ENCODE measurements at regions not wholly inside any gene's neighbourhood (a gene's known extent, or its start where the extent isn't known, plus 50 kb on each side); places are given as distances from the start of the nearest gene placed in this dataset.
"Not testable (repeated sequence)": the region's sequence is repeated elsewhere in the genome, so short reads cannot be mapped to it uniquely, and the experiment has no call there.

DNA sequence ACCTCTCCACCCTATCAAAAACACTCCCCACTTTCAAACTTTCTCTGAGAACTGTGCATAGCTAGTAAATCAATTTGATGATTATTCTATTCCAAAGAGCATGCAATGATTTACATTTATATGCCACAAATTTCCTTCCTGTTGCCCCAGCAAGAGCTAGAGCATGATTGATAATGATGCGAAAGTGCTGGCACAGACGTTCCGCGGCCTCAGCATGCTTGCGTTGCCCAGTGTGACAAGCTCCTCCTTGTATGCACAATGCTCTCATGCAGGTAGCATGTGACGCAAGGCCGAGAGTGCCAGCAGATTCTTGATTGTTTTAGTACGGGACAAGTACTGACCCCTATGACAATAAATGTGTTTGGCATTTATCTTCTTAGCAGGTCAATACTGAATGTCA is 696.3 kb upstream of the SLC35B3 start:
- H3K4me3 Mint-ChIP-seq = no peak overlapping the region
- no peak overlapping the region for H3K27ac Mint-ChIP-seq
- ATAC-seq (no peak), DNase-seq (no peak)
- H3K9me3 ChIP-seq (ENCODE audit: control insufficient read depth in 2 of 3, low read length in 3 of 3) = no peaks in the 10 kb centered on the region
- POLR2A ChIA-PET = no interaction called here
- H3K4me1 Mint-ChIP-seq = no peaks in the 10 kb centered on the region
- H3K4me3 ChIP-seq (ENCODE audit: low read length) = no peak overlapping the region
- H3K9me3 Mint-ChIP-seq = peaks cover 0 to 6% (median 0%) of the 10 kb centered on the region in 11 donors
- H3K27ac ChIP-seq (ENCODE audit: low read depth, low read length) = no peak overlapping the region
- CTCF ChIA-PET = no interaction called here
- no peaks in the 10 kb centered on the region for H3K27me3 ChIP-seq (ENCODE audit: control insufficient read depth in 2 of 2, insufficient read depth in 2 of 2, low read length in 2 of 2)
- peaks cover 0 to 5% (median 0%) of the 10 kb centered on the region in 5 donors for H3K27me3 Mint-ChIP-seq
- no peaks in the 10 kb centered on the region for H3K36me3 Mint-ChIP-seq
- H3K36me3 ChIP-seq (ENCODE audit: control insufficient read depth in 2 of 3, insufficient read depth in 3 of 3, low read length in 3 of 3) = no peaks in the 10 kb centered on the region
- intact Hi-C loops (cut with micrococcal nuclease) = no loop called here
- no peaks in the 10 kb centered on the region for H3K4me1 ChIP-seq (ENCODE audit: control insufficient read depth in 2 of 2, insufficient read depth in 2 of 2, low read length in 2 of 2)

DNA sequence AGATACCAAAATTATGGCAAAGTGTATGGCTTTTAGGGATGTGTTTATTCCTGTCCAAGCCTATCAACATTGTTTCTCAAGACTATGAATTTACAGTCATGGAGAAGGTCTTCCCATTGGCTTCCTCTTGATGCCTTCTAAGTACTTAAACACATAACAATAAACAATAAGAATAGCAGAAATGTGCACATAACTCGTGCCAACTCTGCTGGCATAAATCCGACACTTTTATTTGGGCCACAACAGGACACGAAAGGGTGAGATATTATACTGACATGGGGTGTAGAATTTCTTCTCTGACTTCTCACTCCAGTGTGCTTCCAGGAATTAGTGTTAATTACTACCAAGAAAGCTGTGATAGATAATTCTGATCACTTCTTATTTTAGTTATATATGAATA is 695.9 kb upstream of the SLC35B3 start:
- ChIA-PET POLR2A (no interaction called here), CTCF (no interaction called here)
- Histone ChIP-seq H3K4me1 (ENCODE audit: control insufficient read depth in 2 of 2, insufficient read depth in 2 of 2, low read length in 2 of 2) (no peaks in the 10 kb centered on the region), H3K9me3 (ENCODE audit: control insufficient read depth in 2 of 3, low read length in 3 of 3) (no peaks in the 10 kb centered on the region), H3K27ac (ENCODE audit: low read depth, low read length) (no peak overlapping the region), H3K4me3 (ENCODE audit: low read length) (no peak overlapping the region), H3K27me3 (ENCODE audit: control insufficient read depth in 2 of 2, insufficient read depth in 2 of 2, low read length in 2 of 2) (no peaks in the 10 kb centered on the region), H3K36me3 (ENCODE audit: control insufficient read depth in 2 of 3, insufficient read depth in 3 of 3, low read length in 3 of 3) (no peaks in the 10 kb centered on the region)
- intact Hi-C loops (cut with micrococcal nuclease) = no loop called here
- H3K9me3 Mint-ChIP-seq = peaks cover 0 to 6% (median 0%) of the 10 kb centered on the region in 11 donors
- no peak overlapping the region for H3K4me3 Mint-ChIP-seq
- H3K4me1 Mint-ChIP-seq = no peaks in the 10 kb centered on the region
- H3K36me3 Mint-ChIP-seq = no peaks in the 10 kb centered on the region
- no peak overlapping the region for H3K27ac Mint-ChIP-seq
- ATAC-seq (no peak), DNase-seq (no peak)
- peaks cover 0 to 5% (median 0%) of the 10 kb centered on the region in 5 donors for H3K27me3 Mint-ChIP-seq

DNA sequence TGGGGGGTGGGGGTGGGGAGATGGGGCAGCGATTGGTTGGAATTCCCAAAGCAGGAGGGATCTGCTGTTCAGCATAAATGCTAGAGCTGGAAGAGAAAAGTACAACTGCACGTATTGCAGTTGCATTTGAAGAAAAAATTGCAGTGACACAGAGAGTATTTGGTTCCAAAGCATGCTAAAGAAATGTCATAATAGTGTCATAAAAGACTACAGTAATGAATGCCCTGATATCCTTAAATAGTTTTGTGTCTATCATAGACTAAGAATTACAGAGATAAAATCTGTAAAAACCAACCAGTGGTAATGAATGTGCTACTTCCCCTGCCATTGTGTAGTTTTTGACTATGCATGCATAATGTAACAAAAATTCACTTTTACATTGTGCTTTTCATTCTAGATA is 693.6 kb upstream of the SLC35B3 start:
- Mint-ChIP-seq H3K27me3 (peaks cover 0 to 5% (median 0%) of the 10 kb centered on the region in 5 donors), H3K27ac (no peak overlapping the region), H3K9me3 (peaks cover 0 to 7% (median 0%) of the 10 kb centered on the region in 11 donors), H3K4me3 (no peak overlapping the region), H3K4me1 (no peaks in the 10 kb centered on the region), H3K36me3 (no peaks in the 10 kb centered on the region)
- no peak overlapping the region for H3K4me3 ChIP-seq (ENCODE audit: low read length)
- H3K27me3 ChIP-seq (ENCODE audit: control insufficient read depth in 2 of 2, insufficient read depth in 2 of 2, low read length in 2 of 2) = no peaks in the 10 kb centered on the region
- ChIA-PET POLR2A (no interaction called here), CTCF (no interaction called here)
- no peaks in the 10 kb centered on the region for H3K36me3 ChIP-seq (ENCODE audit: control insufficient read depth in 2 of 3, insufficient read depth in 3 of 3, low read length in 3 of 3)
- DNase-seq (no peak), ATAC-seq (no peak)
- intact Hi-C loops (cut with micrococcal nuclease) = no loop called here
- H3K9me3 ChIP-seq (ENCODE audit: control insufficient read depth in 2 of 3, low read length in 3 of 3) = no peaks in the 10 kb centered on the region
- H3K27ac ChIP-seq (ENCODE audit: low read depth, low read length) = no peak overlapping the region
- H3K4me1 ChIP-seq (ENCODE audit: control insufficient read depth in 2 of 2, insufficient read depth in 2 of 2, low read length in 2 of 2) = no peaks in the 10 kb centered on the region

DNA sequence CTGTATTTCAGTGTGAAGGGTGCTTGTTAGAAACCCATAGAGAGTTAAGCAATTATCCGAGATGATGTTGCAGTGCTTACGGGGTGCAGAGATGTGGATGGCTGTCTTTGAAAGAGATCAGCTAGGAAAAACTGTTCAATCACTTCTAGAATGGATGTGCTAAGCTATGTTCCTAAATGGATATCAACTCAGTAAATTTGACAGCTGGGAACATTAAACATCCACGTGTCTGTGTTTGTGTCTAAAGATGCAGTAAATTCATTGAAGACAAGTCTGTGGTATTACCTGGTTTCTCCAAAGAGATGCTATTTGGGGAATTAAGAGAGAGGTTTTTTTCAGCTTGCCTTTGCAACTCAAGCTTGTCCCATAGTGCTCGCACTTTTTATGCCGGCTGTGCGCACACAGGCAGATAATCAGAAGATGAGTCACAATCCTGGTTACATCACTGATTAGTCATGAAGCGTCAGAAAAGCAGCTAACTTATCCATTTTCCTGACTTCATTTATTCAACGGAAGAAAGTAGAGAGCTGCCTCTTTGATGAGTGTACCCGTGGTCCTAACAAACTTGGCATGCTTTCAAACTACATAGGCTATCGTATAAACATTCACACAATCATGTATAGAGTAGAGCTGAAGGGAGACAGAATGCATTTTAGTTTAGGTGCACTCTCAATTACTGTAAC is 691.7 kb upstream of the SLC35B3 start:
- Histone ChIP-seq H3K4me3 (ENCODE audit: low read length) (no peak overlapping the region), H3K27ac (ENCODE audit: low read depth, low read length) (no peak overlapping the region), H3K4me1 (ENCODE audit: control insufficient read depth in 2 of 2, insufficient read depth in 2 of 2, low read length in 2 of 2) (no peaks in the 10 kb centered on the region), H3K9me3 (ENCODE audit: control insufficient read depth in 2 of 3, low read length in 3 of 3) (no peaks in the 10 kb centered on the region), H3K27me3 (ENCODE audit: control insufficient read depth in 2 of 2, insufficient read depth in 2 of 2, low read length in 2 of 2) (no peaks in the 10 kb centered on the region), H3K36me3 (ENCODE audit: control insufficient read depth in 2 of 3, insufficient read depth in 3 of 3, low read length in 3 of 3) (no peaks in the 10 kb centered on the region)
- Mint-ChIP-seq H3K27me3 (peaks cover 0 to 5% (median 0%) of the 10 kb centered on the region in 5 donors), H3K27ac (no peak overlapping the region), H3K4me1 (no peaks in the 10 kb centered on the region), H3K36me3 (no peaks in the 10 kb centered on the region), H3K4me3 (no peak overlapping the region), H3K9me3 (peaks cover 0 to 7% (median 0%) of the 10 kb centered on the region in 11 donors)
- ATAC-seq = no peak
- CTCF ChIA-PET = no interaction called here
- intact Hi-C loops (cut with micrococcal nuclease) = no loop called here
- POLR2A ChIA-PET = no interaction called here
- no peak for DNase-seq

DNA sequence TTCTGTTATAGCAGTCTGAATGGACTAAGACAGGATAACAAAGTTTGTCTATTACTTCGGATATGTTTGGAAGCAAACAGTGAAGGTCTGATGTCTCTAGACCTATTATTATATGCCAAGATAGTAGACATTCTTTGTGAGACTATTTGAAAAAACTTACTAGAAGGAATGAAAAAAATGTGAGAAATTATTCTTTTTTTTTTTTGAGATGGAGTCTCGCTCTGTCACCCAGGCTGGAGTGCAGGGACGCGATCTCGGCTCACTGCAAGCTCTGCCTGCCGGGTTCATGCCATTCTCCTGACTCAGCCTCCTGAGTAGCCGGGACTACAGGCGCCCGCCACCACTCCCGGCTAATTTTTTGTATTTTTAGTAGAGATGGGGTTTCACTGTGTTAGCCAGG is 690.7 kb upstream of the SLC35B3 start:
- H3K4me1 ChIP-seq (ENCODE audit: control insufficient read depth in 2 of 2, insufficient read depth in 2 of 2, low read length in 2 of 2); H3K27me3 ChIP-seq (ENCODE audit: control insufficient read depth in 2 of 2, insufficient read depth in 2 of 2, low read length in 2 of 2); H3K27ac Mint-ChIP-seq; H3K4me3 Mint-ChIP-seq; H3K9me3 Mint-ChIP-seq; H3K4me3 ChIP-seq (ENCODE audit: low read length); ATAC-seq; POLR2A ChIA-PET; H3K4me1 Mint-ChIP-seq; H3K36me3 ChIP-seq (ENCODE audit: control insufficient read depth in 2 of 3, insufficient read depth in 3 of 3, low read length in 3 of 3); H3K9me3 ChIP-seq (ENCODE audit: control insufficient read depth in 2 of 3, low read length in 3 of 3); H3K36me3 Mint-ChIP-seq; H3K27me3 Mint-ChIP-seq; intact Hi-C loops (cut with micrococcal nuclease); DNase-seq; CTCF ChIA-PET; H3K27ac ChIP-seq (ENCODE audit: low read depth, low read length): not testable (repeated sequence)

DNA sequence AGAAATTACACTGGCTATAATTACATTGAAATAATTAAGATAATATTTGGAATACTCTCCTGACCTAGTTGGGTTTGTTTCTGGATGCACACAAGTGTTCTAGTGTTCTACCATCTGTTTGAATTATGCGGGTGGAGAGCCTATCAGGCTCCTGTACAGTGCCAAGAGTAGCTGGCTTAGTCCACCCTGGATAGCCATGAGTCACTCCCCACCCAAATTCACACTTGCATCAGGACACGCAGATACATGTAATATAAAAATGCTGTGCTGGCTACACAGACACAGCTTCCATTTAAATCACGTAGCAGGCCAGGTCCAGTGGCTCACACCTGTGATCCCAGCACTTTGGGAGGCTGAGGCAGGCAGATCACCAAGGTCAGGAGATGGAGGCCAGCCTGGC is 686.2 kb upstream of the SLC35B3 start:
- no peak overlapping the region for H3K27ac ChIP-seq (ENCODE audit: low read depth, low read length)
- Mint-ChIP-seq H3K4me3 (no peak overlapping the region), H3K27me3 (peaks cover 0 to 3% (median 0%) of the 10 kb centered on the region in 5 donors), H3K36me3 (no peaks in the 10 kb centered on the region), H3K27ac (no peak overlapping the region), H3K9me3 (peaks cover 0 to 10% (median 2%) of the 10 kb centered on the region in 11 donors), H3K4me1 (no peaks in the 10 kb centered on the region)
- no peaks in the 10 kb centered on the region for H3K9me3 ChIP-seq (ENCODE audit: control insufficient read depth in 2 of 3, low read length in 3 of 3)
- intact Hi-C loops (cut with micrococcal nuclease) = no loop called here
- no peaks in the 10 kb centered on the region for H3K27me3 ChIP-seq (ENCODE audit: control insufficient read depth in 2 of 2, insufficient read depth in 2 of 2, low read length in 2 of 2)
- no peak for ATAC-seq
- no peak for DNase-seq
- no peaks in the 10 kb centered on the region for H3K4me1 ChIP-seq (ENCODE audit: control insufficient read depth in 2 of 2, insufficient read depth in 2 of 2, low read length in 2 of 2)
- POLR2A ChIA-PET = no interaction called here
- CTCF ChIA-PET = no interaction called here
- H3K4me3 ChIP-seq (ENCODE audit: low read length) = no peak overlapping the region
- H3K36me3 ChIP-seq (ENCODE audit: control insufficient read depth in 2 of 3, insufficient read depth in 3 of 3, low read length in 3 of 3) = no peaks in the 10 kb centered on the region

DNA sequence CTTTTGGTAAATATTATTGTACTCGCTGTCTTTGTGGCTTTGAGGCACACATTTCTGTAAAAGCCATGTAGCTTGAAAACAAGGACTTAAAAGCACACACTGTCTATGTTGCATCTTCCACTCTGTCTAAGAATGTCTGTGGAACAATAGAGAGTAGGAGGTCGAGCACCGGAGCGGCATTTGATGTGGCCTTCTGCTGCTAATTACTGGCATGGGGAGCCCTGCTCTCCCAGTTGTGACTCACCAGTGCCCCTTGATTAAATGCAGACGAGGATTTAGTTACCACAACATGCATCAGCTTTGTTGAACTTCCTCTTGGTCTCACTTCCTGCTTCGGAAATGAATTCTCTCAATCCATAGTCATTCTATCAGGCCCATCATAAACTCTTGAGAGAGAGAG is 680.7 kb upstream of the SLC35B3 start:
- Histone ChIP-seq H3K4me3 (ENCODE audit: low read length) (no peak overlapping the region), H3K9me3 (ENCODE audit: control insufficient read depth in 2 of 3, low read length in 3 of 3) (no peaks in the 10 kb centered on the region), H3K4me1 (ENCODE audit: control insufficient read depth in 2 of 2, insufficient read depth in 2 of 2, low read length in 2 of 2) (no peaks in the 10 kb centered on the region), H3K36me3 (ENCODE audit: control insufficient read depth in 2 of 3, insufficient read depth in 3 of 3, low read length in 3 of 3) (no peaks in the 10 kb centered on the region), H3K27ac (ENCODE audit: low read depth, low read length) (no peak overlapping the region), H3K27me3 (ENCODE audit: control insufficient read depth in 2 of 2, insufficient read depth in 2 of 2, low read length in 2 of 2) (no peaks in the 10 kb centered on the region)
- POLR2A ChIA-PET = no interaction called here
- CTCF ChIA-PET = no interaction called here
- DNase-seq (no peak), ATAC-seq (no peak)
- Mint-ChIP-seq H3K9me3 (peaks cover 0 to 7% (median 0%) of the 10 kb centered on the region in 11 donors), H3K4me3 (no peak overlapping the region), H3K27ac (no peak overlapping the region), H3K4me1 (no peaks in the 10 kb centered on the region), H3K36me3 (no peaks in the 10 kb centered on the region), H3K27me3 (peaks cover 0 to 3% (median 0%) of the 10 kb centered on the region in 5 donors)
- intact Hi-C loops (cut with micrococcal nuclease) = no loop called here
